Endodermal cell (in vitro differentiated cells): ENCODE measurements at regions not wholly inside any gene's neighbourhood (a gene's known extent, or its start where the extent isn't known, plus 50 kb on each side); places are given as distances from the start of the nearest gene placed in this dataset.

Source experiments
- DNase-seq: peaks from one replicate; pipeline ENCODE4 v3.0.0-alpha.2; 2017
- H3K27ac ChIP-seq: 2 replicates; pipeline ENCODE4 v1.5.1; 2013; ENCODE audit warnings: mild to moderate bottlenecking, low read depth, low read length, moderate library complexity
- H3K27me3 ChIP-seq: 2 replicates; pipeline ENCODE4 v1.6.1; 2013; ENCODE audit warnings: mild to moderate bottlenecking, low read length, moderate library complexity; ENCODE audit not compliant: insufficient read depth, control insufficient read depth, poor library complexity, severe bottlenecking
- H3K36me3 ChIP-seq: 2 replicates; pipeline ENCODE4 v1.7.0; 2013; ENCODE audit warnings: mild to moderate bottlenecking, low read length, moderate library complexity; ENCODE audit not compliant: control insufficient read depth, insufficient read depth
- H3K4me1 ChIP-seq: one replicate; pipeline ENCODE4 v1.7.0; 2013; ENCODE audit warnings: low read length; ENCODE audit not compliant: control insufficient read depth, insufficient read depth
- H3K4me3 ChIP-seq: 2 replicates; pipeline ENCODE4 v1.5.1; 2013; ENCODE audit warnings: mild to moderate bottlenecking, low read length, moderate library complexity
- H3K9ac ChIP-seq: 2 replicates; pipeline ENCODE4 v1.6.1; 2013; ENCODE audit warnings: mild to moderate bottlenecking, low read length, moderate library complexity; ENCODE audit not compliant: poor library complexity, severe bottlenecking; ENCODE audit errors: extremely low read depth
- H3K9me3 ChIP-seq: 2 replicates; pipeline ENCODE4 v1.6.1; 2013; ENCODE audit warnings: mild to moderate bottlenecking, low read length, moderate library complexity; ENCODE audit not compliant: control insufficient read depth
- H3K27ac Mint-ChIP-seq: 2 replicates; pipeline ENCODE4 v1.8.0; 2020; ENCODE audit warnings: mixed read lengths
- H3K27me3 Mint-ChIP-seq: 2 replicates; pipeline ENCODE4 v1.8.0; 2021; ENCODE audit warnings: mild to moderate bottlenecking, mixed read lengths; ENCODE audit not compliant: insufficient read depth
- H3K36me3 Mint-ChIP-seq: 2 replicates; pipeline ENCODE4 v1.8.0; 2020; ENCODE audit warnings: low read depth, mixed read lengths
- H3K4me1 Mint-ChIP-seq: 2 replicates; pipeline ENCODE4 v1.8.0; 2020; ENCODE audit warnings: mixed read lengths
- H3K4me3 Mint-ChIP-seq: 2 replicates; pipeline ENCODE4 v1.8.0; 2020; ENCODE audit warnings: mild to moderate bottlenecking, moderate library complexity, mixed read lengths
- H3K9me3 Mint-ChIP-seq: 2 replicates; pipeline ENCODE4 v1.8.0; 2020; ENCODE audit warnings: mild to moderate bottlenecking, mixed read lengths
- WGBS, 2 experiments: methylation state at CpG; one replicate each; pipeline versions ENCODE4 v1.1.5 to v1.1.7; 2013; ENCODE audit warnings: missing lambda C conversion rate in 2 of 2, mixed read lengths in 1 of 2; ENCODE audit not compliant: insufficient coverage in 1 of 2, insufficient read length in 1 of 2; 5-methylcytosine and 5-hydroxymethylcytosine counted together
- TF ChIP-seq, protein P1 (sequence below): fragments of 200-600 bp; sonication (generic); conservative IDR thresholded peaks from 2 replicates; pipeline ENCODE4 v1.5.0; 2021; ENCODE audit warnings: antibody characterized with exemption, mild to moderate bottlenecking

DNA sequence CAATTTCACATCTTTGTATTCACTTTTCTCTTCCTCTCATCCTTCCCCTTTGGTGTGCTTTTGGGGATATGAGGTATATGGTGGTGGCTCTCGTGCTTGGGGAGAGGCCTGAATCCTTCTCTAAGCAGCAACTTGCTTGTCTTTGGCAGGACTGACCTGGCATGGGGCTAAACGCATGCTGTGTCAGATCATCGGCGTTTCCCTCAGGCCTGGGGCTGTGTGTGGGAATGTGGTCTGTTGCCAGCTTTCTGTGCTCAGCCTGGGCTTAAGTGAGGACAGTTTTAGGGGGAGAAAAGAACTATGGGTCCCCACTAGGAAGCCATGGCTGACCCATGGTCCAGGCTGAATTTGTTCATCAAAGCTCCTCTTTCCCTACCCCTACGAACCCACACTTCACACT, 60.7 kb downstream of the TET3 start:
- whole genome bisulfite sequencing, 2 experiments = 81 to 86% methylated on average over 3 to 5 of the region's 5 CpGs
- H3K9ac ChIP-seq = no peak overlapping the region
- H3K36me3 ChIP-seq = peaks cover 22% of the 10 kb centered on the region
- no peak overlapping the region for H3K4me3 Mint-ChIP-seq
- no peaks in the 10 kb centered on the region for H3K27me3 ChIP-seq
- peak overlapping the region; percentile 24 for H3K27ac Mint-ChIP-seq
- H3K36me3 Mint-ChIP-seq = peaks cover 25% of the 10 kb centered on the region
- H3K4me3 ChIP-seq = no peak overlapping the region
- no peak for DNase-seq
- TF ChIP-seq, protein P1, sequence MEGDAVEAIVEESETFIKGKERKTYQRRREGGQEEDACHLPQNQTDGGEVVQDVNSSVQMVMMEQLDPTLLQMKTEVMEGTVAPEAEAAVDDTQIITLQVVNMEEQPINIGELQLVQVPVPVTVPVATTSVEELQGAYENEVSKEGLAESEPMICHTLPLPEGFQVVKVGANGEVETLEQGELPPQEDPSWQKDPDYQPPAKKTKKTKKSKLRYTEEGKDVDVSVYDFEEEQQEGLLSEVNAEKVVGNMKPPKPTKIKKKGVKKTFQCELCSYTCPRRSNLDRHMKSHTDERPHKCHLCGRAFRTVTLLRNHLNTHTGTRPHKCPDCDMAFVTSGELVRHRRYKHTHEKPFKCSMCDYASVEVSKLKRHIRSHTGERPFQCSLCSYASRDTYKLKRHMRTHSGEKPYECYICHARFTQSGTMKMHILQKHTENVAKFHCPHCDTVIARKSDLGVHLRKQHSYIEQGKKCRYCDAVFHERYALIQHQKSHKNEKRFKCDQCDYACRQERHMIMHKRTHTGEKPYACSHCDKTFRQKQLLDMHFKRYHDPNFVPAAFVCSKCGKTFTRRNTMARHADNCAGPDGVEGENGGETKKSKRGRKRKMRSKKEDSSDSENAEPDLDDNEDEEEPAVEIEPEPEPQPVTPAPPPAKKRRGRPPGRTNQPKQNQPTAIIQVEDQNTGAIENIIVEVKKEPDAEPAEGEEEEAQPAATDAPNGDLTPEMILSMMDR = no peak
- H3K4me1 Mint-ChIP-seq = peaks cover 40% of the 10 kb centered on the region
- H3K9me3 Mint-ChIP-seq = no peaks in the 10 kb centered on the region
- no peaks in the 10 kb centered on the region for H3K27me3 Mint-ChIP-seq
- no peaks in the 10 kb centered on the region for H3K9me3 ChIP-seq
- no peak overlapping the region for H3K27ac ChIP-seq
- peaks cover 11% of the 10 kb centered on the region for H3K4me1 ChIP-seq

DNA sequence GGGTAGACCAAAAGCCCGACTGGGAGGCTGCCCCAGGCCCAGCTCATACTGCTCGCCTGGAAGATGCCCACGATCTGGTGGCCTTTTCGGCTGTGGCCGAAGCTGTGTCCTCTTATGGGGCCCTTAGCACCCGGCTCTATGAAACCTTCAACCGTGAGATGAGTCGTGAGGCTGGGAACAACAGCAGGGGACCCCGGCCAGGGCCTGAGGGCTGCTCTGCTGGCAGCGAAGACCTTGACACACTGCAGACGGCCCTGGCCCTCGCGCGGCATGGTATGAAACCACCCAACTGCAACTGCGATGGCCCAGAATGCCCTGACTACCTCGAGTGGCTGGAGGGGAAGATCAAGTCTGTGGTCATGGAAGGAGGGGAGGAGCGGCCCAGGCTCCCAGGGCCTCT, 61.7 kb downstream of the TET3 start:
- TF ChIP-seq, protein P1 = no peak
- 89 to 92% methylated on average over 9 to 17 of the region's 17 CpGs for WGBS, 2 experiments

DNA sequence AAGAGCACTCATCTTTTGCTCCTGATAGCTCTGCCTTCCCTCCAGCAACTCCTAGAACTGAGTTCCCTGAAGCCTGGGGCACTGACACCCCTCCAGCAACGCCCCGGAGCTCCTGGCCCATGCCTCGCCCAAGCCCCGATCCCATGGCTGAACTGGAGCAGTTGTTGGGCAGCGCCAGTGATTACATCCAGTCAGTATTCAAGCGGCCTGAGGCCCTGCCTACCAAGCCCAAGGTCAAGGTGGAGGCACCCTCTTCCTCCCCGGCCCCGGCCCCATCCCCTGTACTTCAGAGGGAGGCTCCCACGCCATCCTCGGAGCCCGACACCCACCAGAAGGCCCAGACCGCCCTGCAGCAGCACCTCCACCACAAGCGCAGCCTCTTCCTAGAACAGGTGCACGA, 62.4 kb downstream of the TET3 start:
- Histone ChIP-seq H3K27me3 (no peaks in the 10 kb centered on the region), H3K36me3 (peaks cover 22% of the 10 kb centered on the region), H3K4me3 (no peak overlapping the region), H3K9me3 (no peaks in the 10 kb centered on the region), H3K4me1 (peaks cover 11% of the 10 kb centered on the region), H3K9ac (no peak overlapping the region), H3K27ac (no peak overlapping the region)
- H3K9me3 Mint-ChIP-seq = no peaks in the 10 kb centered on the region
- peak overlapping the region; percentile 59 for H3K27ac Mint-ChIP-seq
- H3K36me3 Mint-ChIP-seq = peaks cover 25% of the 10 kb centered on the region
- no peak overlapping the region for H3K4me3 Mint-ChIP-seq
- TF ChIP-seq, protein P1 = no peak
- H3K27me3 Mint-ChIP-seq = no peaks in the 10 kb centered on the region
- H3K4me1 Mint-ChIP-seq = peaks cover 27% of the 10 kb centered on the region
- DNase-seq = no peak
- 95% methylated on average over 4 to 14 of the region's 14 CpGs for WGBS, 2 experiments

More for the DNA sequence above, 61.7 kb downstream of the TET3 start:
- no peaks in the 10 kb centered on the region for H3K9me3 Mint-ChIP-seq
- no peak overlapping the region for H3K9ac ChIP-seq
- H3K4me1 ChIP-seq = peaks cover 11% of the 10 kb centered on the region
- H3K36me3 ChIP-seq = peaks cover 22% of the 10 kb centered on the region
- H3K36me3 Mint-ChIP-seq = peaks cover 25% of the 10 kb centered on the region
- H3K27ac Mint-ChIP-seq = peak overlapping the region; percentile 18
- H3K9me3 ChIP-seq = no peaks in the 10 kb centered on the region
- H3K4me1 Mint-ChIP-seq = peaks cover 32% of the 10 kb centered on the region
- no peaks in the 10 kb centered on the region for H3K27me3 ChIP-seq
- no peaks in the 10 kb centered on the region for H3K27me3 Mint-ChIP-seq
- H3K27ac ChIP-seq = no peak overlapping the region
- no peak overlapping the region for H3K4me3 Mint-ChIP-seq
- no peak for DNase-seq
- H3K4me3 ChIP-seq = no peak overlapping the region
